Gastroesophageal sphincter (tissue), 3 donors: ENCODE measurements at regions not wholly inside any gene's neighbourhood (a gene's known extent, or its start where the extent isn't known, plus 50 kb on each side); places are given as distances from the start of the nearest gene placed in this dataset.

Source experiments
- POLR2AphosphoS5 ChIP-seq: sonication (generic); formaldehyde crosslinking; IDR thresholded peaks from one replicate; pipeline ENCODE4 v1.6.1; 2017; ENCODE audit warnings: antibody characterized with exemption
- TF ChIP-seq, protein P1 (sequence below), 4 experiments: fragments of 200-600 bp in 2 of 4; fragments of 450-650 bp in 2 of 4; sonication (generic) in 1 of 4; IDR thresholded peaks; one replicate each; pipeline ENCODE4 v1.5.1; 2017 to 2019; ENCODE audit warnings: antibody characterized with exemption in 4 of 4, mild to moderate bottlenecking in 2 of 4, moderate library complexity in 2 of 4

DNA sequence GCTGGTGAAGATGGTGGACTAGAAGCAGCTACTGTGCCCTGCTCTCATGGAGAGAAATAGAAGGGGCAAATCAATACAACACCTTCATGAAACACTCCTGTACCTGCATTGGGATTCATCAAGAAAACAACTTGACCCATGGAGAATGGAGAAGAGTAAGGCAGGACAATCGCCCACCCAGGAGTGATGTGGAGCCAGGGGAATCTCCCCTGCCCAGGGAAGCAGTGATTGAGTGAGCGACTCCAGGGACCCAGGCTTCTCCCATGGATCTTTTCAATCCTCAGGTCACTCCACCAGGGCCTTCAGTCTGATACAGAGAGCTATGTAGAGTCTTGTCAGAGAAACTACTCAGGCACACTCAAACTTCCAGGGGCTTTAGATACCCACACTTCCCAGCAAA is 161.9 kb upstream of the DYRK2 start:
- TF ChIP-seq POLR2AphosphoS5, result no peak
- TF ChIP-seq, protein P1, sequence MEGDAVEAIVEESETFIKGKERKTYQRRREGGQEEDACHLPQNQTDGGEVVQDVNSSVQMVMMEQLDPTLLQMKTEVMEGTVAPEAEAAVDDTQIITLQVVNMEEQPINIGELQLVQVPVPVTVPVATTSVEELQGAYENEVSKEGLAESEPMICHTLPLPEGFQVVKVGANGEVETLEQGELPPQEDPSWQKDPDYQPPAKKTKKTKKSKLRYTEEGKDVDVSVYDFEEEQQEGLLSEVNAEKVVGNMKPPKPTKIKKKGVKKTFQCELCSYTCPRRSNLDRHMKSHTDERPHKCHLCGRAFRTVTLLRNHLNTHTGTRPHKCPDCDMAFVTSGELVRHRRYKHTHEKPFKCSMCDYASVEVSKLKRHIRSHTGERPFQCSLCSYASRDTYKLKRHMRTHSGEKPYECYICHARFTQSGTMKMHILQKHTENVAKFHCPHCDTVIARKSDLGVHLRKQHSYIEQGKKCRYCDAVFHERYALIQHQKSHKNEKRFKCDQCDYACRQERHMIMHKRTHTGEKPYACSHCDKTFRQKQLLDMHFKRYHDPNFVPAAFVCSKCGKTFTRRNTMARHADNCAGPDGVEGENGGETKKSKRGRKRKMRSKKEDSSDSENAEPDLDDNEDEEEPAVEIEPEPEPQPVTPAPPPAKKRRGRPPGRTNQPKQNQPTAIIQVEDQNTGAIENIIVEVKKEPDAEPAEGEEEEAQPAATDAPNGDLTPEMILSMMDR (IDR thresholded peaks at IDR 0.05), result no peak
